ENCODE measurements at regions not wholly inside any gene's neighbourhood (a gene's known extent, or its start where the extent isn't known, plus 50 kb on each side); places are given as distances from the start of the nearest gene placed in this dataset.
"Not testable (repeated sequence)": the region's sequence is repeated elsewhere in the genome, so short reads cannot be mapped to it uniquely, and the experiment has no call there.

DNA sequence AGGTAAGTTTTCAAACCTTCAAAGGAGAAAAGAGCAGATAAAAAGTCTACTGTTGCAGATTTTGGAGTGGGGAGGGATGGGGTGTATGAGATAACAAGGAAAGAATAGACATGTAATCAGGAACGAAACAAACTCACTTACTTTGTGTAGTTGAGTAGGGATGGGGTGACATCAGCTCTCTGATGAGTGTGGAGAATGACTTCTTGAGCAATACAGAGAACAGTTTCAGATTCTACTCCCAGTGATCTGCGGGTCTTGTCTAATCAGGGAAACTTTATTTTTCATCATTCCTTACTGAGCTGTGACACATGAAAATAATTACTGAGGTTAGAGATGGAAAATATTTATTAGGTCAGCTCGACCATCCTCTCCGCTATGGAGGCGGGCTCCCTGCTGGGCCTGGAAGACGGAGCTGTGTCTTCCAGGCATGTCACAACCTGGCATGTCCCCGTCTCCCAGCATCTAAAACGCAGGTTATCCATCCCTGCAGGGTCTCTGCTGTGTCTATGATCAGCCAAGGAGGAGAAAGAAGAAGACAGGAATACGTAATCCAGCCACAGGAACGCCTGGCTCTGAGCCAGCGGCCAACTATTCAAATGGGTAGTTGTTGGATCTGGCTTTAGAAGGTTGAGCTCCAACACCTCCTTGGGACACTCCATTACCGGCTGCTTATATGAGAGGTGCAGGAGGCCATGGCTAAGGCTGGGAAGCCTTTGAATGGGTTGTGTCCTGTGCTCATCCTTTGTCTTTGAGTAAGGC, 99.0 kb upstream of the SATB2 start:
- no peak for DNase-seq

DNA sequence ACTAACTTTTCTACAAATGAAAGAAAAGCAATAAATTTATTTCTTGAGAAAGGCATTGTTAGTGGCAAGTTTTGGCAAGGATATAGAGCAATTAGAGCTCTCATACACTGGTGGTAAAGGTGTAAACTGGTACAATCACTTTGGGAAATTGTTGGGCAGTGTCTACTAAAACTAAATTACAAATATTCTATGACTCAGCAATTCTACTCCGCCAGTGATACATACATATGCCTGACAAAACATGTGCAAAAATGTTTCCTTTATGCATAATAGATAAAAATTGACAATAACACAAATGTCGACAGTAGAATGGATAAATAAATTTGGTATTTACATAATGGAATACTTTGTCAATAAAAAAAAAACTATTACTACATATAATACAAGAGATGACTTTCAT, 96.3 kb upstream of the SATB2 start:
- DNase-seq: no peak

DNA sequence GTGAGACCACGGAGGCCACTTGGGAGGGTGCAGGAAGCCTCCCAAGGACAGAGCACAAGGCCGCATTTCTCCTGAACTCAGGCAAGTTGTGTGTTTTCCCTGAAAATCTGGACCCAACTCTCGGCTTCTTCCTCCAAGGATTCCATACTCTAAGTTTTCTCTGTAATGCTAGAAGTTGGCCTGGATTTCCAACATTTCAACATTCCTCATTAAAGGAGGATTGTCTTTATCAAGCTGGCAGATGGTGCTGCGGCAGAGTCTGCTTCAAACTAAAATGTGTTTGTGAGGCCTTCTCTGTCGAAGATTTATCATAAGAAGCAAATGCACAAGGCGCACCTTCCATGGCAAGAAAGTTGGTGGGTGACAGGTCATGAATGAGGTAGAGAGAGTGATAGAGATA, 94.4 kb upstream of the SATB2 start:
- no peak for DNase-seq

DNA sequence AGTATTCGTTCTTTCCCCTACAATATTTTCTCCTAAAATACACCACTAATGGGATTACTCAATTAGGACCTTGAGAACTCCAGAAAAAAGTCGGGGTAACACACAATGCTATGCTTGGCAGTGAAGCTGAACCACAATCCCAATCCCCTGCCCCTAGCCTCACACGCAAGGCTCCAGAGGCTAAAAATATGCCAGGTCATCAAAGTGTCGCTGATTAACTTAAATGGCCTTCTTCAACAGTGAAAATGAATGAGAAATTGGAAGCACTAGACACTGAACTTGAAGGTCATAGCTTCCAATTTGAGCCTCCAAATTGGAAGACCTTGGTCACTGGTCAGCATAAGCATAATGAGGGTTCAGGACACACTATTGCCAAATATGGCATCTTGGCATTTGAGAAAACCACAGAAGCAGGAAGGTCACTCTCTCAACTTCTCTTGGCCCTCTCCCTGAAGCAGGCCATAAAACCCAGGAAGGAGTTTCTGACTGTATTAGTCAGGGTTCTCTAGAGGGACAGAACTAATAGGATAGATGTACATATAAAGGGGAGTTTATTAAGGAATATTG, 86.0 kb upstream of the SATB2 start:
- no peak for DNase-seq

GRCh38 chr2:199535445-199536177, 77.9 kb upstream of the SATB2 start:
- DNase-seq: no peak

- not testable (repeated sequence) for DNase-seq
Measured at GRCh38 chr2:199533873-199534272, 76.1 kb upstream of the SATB2 start.

DNA sequence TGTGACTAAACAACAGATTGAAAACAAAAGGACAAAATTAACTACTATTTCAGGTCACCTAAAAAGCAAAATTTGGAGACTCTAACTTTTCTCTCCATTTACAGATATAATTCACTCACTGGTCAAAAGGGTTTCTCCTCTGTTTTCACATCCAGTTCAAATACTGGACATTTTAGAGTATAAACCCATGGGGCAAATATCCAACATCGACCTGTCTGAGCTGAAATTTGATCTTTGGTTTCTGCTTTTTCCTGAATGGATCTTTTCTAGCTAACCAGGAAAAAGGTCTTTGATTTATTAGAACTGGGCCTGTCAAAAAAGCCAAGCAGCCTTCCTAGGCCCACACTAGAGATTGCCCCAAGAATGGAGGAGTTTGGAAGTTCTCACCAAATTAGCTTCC, 69.3 kb upstream of the SATB2 start:
- DNase-seq: no peak

DNA sequence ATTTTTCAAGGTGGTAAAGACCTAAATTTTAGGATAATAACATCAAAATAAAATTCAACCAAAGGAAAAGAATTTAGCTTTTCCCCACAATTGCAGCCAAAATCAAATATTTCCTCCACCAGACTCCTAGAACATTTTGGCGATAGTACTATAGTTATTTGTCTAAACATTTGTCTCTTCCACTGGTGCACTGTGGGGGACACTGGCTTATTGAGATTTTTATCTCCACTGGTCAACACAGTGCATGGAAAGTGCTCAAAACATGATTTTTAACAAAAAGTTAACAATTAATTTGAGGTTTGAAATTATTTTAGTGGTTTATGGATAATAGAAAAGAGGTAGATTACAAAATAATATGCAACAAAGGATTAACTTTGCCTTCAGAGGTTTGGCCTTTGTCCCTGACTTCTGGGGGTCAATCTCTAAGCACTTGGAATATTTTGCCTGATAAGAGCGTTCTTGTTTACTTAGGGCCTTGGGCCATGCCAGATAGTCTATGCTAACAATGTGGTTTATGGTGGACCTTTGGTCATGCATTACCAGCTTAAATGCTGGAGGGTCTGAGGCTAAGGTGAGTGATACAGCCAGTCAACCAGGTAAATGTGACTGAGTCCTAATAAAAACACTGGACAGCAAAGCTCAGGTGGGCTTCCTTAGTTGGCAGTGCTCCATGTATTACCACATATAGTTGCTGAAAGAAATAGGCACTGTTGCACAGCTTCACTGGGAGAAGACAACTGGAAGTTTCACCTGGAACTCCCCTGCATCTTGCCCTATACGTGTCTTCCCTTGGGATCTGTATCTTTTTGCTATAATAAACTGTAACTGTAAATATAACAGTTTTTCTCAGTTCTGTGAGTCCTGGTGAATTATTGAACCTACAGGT, 67.2 kb upstream of the SATB2 start:
- DNase-seq: no peak

GRCh38 chr2:199509403-199509802, 51.7 kb upstream of the SATB2 start:
- no peak for DNase-seq
